ENCODE measurements at regions not wholly inside any gene's neighbourhood (a gene's known extent, or its start where the extent isn't known, plus 50 kb on each side); places are given as distances from the start of the nearest gene placed in this dataset.
A peak's percentile ranks its signal among the peaks of the same experiment; 100 is the strongest.
"Not testable (repeated sequence)": the region's sequence is repeated elsewhere in the genome, so short reads cannot be mapped to it uniquely, and the experiment has no call there.

- DNase-seq (ENCODE audit: low read depth): no peak
Observed at GRCh38 chr3:8001712-8002111, 499.9 kb upstream of the LMCD1 start.

GRCh38 chr3:8011902-8012301, 489.7 kb upstream of the LMCD1 start:
- DNase-seq (ENCODE audit: low read depth): no peak

GRCh38 chr3:8020047-8020841, 481.4 kb upstream of the LMCD1 start:
- DNase-seq (ENCODE audit: low read depth): no peak

GRCh38 chr3:8027954-8028353, 473.7 kb upstream of the LMCD1 start:
- no peak for DNase-seq (ENCODE audit: low read depth)

- DNase-seq (ENCODE audit: low read depth): no peak
Observed at GRCh38 chr3:8050283-8050682, 451.3 kb upstream of the LMCD1 start.

GRCh38 chr3:8052659-8053058, 449.0 kb upstream of the LMCD1 start:
- no peak for DNase-seq (ENCODE audit: low read depth)

- DNase-seq (ENCODE audit: low read depth): not testable (repeated sequence)
Observed at GRCh38 chr3:8068135-8068534, 433.5 kb upstream of the LMCD1 start.

- DNase-seq (ENCODE audit: low read depth): no peak
Observed at GRCh38 chr3:8069471-8069870, 432.2 kb upstream of the LMCD1 start.

- DNase-seq (ENCODE audit: low read depth): peak; percentile 0
Observed at GRCh38 chr3:8070011-8070410, 431.6 kb upstream of the LMCD1 start.

- not testable (repeated sequence) for DNase-seq (ENCODE audit: low read depth)
Observed at GRCh38 chr3:8074740-8075139, 426.9 kb upstream of the LMCD1 start.

- no peak for DNase-seq (ENCODE audit: low read depth)
Observed at GRCh38 chr3:8077126-8077525, 424.5 kb upstream of the LMCD1 start.

- DNase-seq (ENCODE audit: low read depth): no peak
Observed at GRCh38 chr3:8080464-8080863, 421.2 kb upstream of the LMCD1 start.

- DNase-seq (ENCODE audit: low read depth): no peak
Observed at GRCh38 chr3:8085498-8085897, 416.1 kb upstream of the LMCD1 start.

- no peak for DNase-seq (ENCODE audit: low read depth)
Observed at GRCh38 chr3:8087951-8088350, 413.7 kb upstream of the LMCD1 start.

GRCh38 chr3:8094415-8094814, 407.2 kb upstream of the LMCD1 start:
- DNase-seq (ENCODE audit: low read depth): no peak

- no peak for DNase-seq (ENCODE audit: low read depth)
Observed at GRCh38 chr3:8095724-8096123, 405.9 kb upstream of the LMCD1 start.

- DNase-seq (ENCODE audit: low read depth): no peak
Observed at GRCh38 chr3:8097690-8098089, 403.9 kb upstream of the LMCD1 start.

- no peak for DNase-seq (ENCODE audit: low read depth)
Observed at GRCh38 chr3:8103954-8104353, 397.7 kb upstream of the LMCD1 start.

GRCh38 chr3:8106921-8107320, 394.7 kb upstream of the LMCD1 start:
- DNase-seq (ENCODE audit: low read depth): no peak

GRCh38 chr3:8110966-8111798, 390.4 kb upstream of the LMCD1 start:
- peak; percentile 42 for DNase-seq (ENCODE audit: low read depth)

GRCh38 chr3:8112587-8112986, 389.0 kb upstream of the LMCD1 start:
- no peak for DNase-seq (ENCODE audit: low read depth)

GRCh38 chr3:8113626-8114025, 388.0 kb upstream of the LMCD1 start:
- no peak for DNase-seq (ENCODE audit: low read depth)

GRCh38 chr3:8128686-8129085, 372.9 kb upstream of the LMCD1 start:
- no peak for DNase-seq (ENCODE audit: low read depth)

All from M059J (cell line).